Hematopoietic multipotent progenitor cell treated with erythropoietin and hydrocortisone succinate and interleukin-3 and kit ligand, for 17 days (in vitro differentiated cells): ENCODE measurements at regions not wholly inside any gene's neighbourhood (a gene's known extent, or its start where the extent isn't known, plus 50 kb on each side); places are given as distances from the start of the nearest gene placed in this dataset.
A peak's percentile ranks its signal among the peaks of the same experiment; 100 is the strongest.
"Not testable (repeated sequence)": the region's sequence is repeated elsewhere in the genome, so short reads cannot be mapped to it uniquely, and the experiment has no call there.

Experiments
- DNase-seq: peaks from one replicate; pipeline ENCODE4 v3.0.0-alpha.2; 2015; ENCODE audit warnings: low spot score

DNA sequence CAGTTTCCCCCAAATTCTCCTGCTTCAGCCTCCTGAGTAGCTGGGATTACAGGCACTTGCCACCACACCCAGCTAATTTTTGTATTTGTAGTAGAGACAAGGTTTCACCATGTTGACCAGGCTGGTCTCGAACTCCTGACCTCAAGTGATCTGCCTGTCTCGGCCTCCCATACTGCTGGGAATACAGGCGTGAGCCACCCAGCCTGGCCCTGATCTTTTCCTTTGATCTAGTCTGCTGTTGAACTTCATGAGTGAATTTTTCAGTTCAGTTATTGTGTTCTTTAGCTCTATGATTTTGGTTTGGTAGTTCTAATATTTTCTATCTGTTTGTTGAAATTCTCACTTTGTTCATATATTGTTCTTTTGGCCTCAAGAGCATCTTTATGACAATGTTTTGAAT lies 83.4 kb upstream of the RAP2C start:
- not testable (repeated sequence) for DNase-seq

DNA sequence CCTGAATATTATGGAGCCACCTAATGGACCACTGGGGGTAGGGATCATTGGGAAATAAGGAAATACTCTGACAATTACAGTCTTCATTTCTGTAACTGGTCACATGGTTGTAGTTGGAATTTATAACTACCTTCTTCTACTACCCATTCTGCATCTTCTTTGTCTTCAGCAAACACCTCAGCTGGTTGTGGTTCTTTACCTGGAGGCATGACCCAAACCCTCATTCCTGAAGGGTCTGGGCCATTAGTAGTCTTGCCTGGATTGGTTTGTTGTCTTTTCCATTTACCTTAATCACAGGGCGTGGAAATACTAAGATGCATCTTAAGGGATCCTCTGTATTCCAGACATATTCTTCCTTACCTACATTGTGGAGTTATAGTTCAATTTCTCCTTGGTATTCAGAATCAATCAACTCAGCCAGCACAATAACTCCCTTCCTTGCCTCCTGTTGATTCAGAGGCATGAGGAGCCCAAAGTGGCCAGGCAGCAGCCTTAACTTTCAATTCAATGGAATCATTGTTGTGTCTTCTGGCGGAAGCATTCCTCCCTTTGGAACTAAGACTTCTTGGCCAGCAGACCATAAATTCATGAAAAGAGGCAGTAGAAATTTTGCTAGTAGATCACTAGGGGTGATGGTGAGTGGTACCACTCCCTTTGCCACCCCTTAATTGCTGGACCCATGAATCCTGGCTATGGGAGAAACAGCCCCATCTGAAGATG lies 75.7 kb upstream of the RAP2C start:
- no peak for DNase-seq

DNA sequence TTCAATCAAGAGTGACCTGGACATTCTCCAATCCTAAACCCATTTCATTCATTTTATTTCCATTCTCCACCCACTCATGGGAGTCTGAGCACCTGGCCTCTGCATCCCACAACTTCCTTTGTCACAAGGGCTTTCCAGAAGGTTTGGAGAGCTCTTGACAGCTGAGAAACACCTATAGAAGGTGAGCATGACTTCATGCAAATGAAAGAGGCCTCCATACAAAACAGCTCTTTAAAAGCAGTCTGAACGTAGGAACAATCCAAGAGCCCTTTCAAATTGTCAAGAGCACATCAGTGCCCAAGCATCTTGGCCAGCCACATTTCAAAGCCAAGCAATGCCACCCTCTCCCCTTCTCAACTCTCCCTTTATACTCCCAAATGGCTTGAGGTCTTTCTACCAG lies 74.9 kb upstream of the RAP2C start:
- DNase-seq, result no peak

DNA sequence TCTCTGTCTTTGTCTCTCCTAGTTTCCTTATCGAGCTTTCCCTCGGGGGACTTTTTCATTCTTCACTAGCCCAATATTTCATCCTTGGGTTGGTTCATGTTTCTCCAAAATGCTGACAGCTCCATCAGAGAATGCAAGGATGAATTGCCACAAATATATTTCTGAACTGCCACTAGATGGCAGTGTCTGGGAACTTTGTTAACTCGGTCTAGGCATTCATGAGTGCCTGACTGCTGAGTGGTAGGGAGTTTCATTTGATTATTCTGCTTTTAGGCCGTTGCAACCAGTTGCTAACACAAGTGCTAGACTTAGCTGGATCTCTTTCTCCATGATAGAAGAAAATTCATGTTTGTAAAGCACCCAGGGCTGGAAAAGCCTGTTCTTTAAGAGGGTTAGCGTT lies 73.5 kb upstream of the RAP2C start:
- DNase-seq, result peak; percentile 67

DNA sequence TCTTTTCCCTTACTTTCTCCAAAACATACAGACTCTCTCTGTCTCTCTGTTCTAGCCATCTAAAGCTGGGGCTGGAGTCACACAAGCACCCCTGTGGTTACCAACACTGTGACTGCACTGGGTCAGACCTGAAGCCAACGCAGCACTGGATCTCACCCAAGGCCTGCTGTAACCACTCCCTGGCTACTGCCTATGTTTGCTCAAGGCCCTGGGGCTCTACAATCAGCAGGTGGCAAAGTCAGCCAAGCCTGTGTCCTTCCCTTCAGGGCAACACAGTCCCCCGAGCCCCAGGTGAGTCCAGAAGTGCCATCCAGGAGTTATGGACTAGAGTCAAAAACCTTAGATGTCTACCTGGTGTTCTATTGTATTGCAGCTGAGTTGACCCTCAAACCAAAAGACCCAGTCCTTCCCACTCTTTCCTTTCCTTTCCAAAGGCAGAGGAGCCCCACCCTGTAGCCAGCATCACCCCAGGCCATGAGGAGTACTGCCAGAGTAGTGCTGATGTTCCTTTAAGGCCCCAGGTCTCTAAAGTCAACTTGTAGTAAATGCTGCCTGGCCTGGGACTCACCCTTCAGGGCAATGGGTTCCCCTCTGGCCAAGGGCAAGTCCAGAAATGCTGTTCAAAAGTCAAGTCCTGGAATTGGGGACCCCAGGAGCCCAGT lies 58.8 kb upstream of the RAP2C start:
- no peak for DNase-seq

DNA sequence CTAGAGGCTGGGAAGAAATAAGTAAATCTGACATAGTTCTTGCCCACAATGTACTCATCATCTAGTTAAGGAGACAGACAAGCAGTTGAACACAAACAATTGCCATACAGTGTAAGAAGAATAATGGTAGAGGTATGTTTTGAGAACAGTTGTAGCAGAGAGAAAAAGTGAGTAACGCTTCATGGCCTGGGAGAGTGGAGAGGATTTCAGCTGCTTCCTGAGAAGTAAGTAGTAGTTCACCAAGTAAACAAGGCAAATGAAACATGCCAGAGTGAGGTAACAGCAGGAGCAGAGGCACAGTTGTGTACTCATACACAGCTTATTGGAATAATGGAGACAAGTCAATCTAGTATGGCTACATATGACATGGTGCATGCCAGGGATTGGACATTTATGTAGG lies 53.6 kb upstream of the RAP2C start:
- no peak for DNase-seq

DNA sequence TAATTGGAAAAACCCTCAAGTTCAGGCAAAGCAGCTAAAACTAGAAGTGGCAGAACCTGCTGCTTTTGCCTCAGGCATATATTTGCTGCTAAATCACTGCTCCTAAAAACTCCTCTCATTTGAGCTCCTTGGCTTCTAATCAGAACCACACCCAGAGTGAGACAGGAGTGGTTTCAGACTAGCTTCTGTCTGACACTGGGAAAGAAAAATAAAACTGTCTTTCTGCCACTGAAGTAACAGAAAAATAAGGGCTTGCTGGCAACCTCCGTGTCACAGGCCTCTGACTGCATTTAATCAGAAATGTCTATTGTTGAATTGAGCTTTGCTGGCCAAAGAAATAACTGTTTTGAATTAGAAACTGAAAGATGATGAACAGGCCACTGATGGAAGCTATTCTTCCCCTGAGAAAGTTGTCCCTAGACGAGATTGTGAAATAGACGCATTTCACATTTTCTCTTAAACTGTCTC lies 52.1 kb upstream of the RAP2C start:
- DNase-seq, result no peak

DNA sequence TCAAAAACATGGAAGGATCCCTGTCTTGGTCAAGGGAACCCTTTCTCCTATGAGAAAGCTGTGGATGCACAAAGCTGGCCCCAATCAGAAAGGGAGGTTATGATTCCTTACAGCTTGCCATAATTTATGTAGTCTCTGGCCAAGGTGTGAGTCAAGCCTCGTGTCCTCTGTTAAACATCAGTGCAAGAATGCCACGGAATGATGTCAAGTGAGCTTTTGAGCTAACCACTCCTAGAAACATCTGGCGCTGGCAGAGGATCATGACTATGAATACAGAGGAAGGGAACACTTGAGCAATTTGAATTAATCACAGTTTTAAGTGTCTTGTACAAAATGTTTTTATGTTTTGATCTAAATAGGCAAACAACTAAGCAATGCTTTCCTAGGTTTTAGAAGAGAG lies 51.5 kb upstream of the RAP2C start:
- DNase-seq, result no peak

DNA sequence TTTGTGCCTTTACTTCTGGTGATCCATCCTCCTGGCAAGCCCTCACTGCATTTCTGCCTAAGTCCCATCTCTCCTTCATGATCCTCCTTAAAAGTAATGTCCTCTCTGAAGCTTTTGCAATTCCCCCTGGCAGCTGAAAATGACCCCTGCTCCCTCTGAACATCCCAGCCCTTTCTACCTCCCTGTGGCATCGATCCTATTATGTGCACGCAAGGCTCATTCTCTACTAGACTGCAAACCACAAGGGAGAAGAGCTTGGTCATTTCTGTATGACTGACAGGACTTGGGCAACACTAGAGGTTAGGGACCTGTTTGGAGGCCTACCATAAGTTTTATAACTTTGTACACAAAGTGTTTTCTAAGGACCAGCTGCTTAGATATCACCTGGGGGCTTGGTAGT lies 50.8 kb upstream of the RAP2C start:
- no peak for DNase-seq
